Heart left ventricle (tissue), 13 donors: ENCODE measurements at regions not wholly inside any gene's neighbourhood (a gene's known extent, or its start where the extent isn't known, plus 50 kb on each side); places are given as distances from the start of the nearest gene placed in this dataset.

Experiments used
- CTCF ChIP-seq, 12 donors: fragments of 200-600 bp; sonication (generic) in 4 of 12; IDR thresholded peaks; one replicate each; pipeline versions ENCODE4 v1.5.0 to v1.8.0; 2018 to 2022; ENCODE audit warnings: antibody characterized with exemption in 12 of 12, mild to moderate bottlenecking in 5 of 12
- POLR2A ChIP-seq, 2 donors: fragments of 450-650 bp; IDR thresholded peaks; one replicate each; pipeline ENCODE4 v1.6.1; 2017; ENCODE audit warnings: antibody characterized with exemption in 2 of 2, mild to moderate bottlenecking in 2 of 2, moderate library complexity in 2 of 2
- donor health status: ischemic (EF 13 %, LVEDD 7.1; RV severe dilation, severe dysfunction).
- donor health status: DM: no; HTN: yes; CAD: no.
- donor health status: DM: no; HTN: no; CAD: no.
- donor health status: ischemic (EF 25% LVEDD 6.9; RV normal size, moderate dysfunction).
- donor health status: ischemic (EF 25% LVEDD 5.7; RV mildly dilated, moderate dysfunction).
- donor health status: ischemic (EF 35%, LVEDD 5.7; RV mildly dilated, moderate dysfunction).
- donor health status: nonischemic (EF 11% LVEDD 7.7; RV severe dilation, severe dysfunction).
- donor health status: DM: yes; HTN: yes; CAD: no.
- donor health status: PGD.
- donor health status: ischemic (EF 29% LVEDD 5.4; RV normal size, mild dysfunction).
- donor health status: nonischemic (EF 23%, LVEDD 6.1; RV moderate dilation, normal function).

GRCh38 chr6:43907789-43908472, 137.9 kb downstream of the VEGFA start:
- TF ChIP-seq CTCF (IDR thresholded peaks at IDR 0.05) = no peak
- TF ChIP-seq POLR2A (IDR thresholded peaks at IDR 0.05) = no peak
